DOHH2 (cell line): ENCODE measurements at regions not wholly inside any gene's neighbourhood (a gene's known extent, or its start where the extent isn't known, plus 50 kb on each side); places are given as distances from the start of the nearest gene placed in this dataset.

Source experiments
- EZH2phosphoT487 ChIP-seq: fragments of 200-600 bp; sonication (generic); IDR thresholded peaks from 2 replicates; pipeline ENCODE4 v1.6.1; 2017; ENCODE audit warnings: borderline replicate concordance, mild to moderate bottlenecking, antibody characterized with exemption, low read length, moderate library complexity, mixed read lengths
- TF ChIP-seq, protein P1 (sequence below): fragments of 200-600 bp; sonication (generic); IDR thresholded peaks from one replicate; pipeline ENCODE4 v1.5.1; 2014; ENCODE audit warnings: antibody characterized with exemption, mild to moderate bottlenecking, low read depth, low read length; ENCODE audit not compliant: poor library complexity, severe bottlenecking

GRCh38 chr5:168020542-168021294, 270.7 kb upstream of the WWC1 start:
- TF ChIP-seq, protein P1, sequence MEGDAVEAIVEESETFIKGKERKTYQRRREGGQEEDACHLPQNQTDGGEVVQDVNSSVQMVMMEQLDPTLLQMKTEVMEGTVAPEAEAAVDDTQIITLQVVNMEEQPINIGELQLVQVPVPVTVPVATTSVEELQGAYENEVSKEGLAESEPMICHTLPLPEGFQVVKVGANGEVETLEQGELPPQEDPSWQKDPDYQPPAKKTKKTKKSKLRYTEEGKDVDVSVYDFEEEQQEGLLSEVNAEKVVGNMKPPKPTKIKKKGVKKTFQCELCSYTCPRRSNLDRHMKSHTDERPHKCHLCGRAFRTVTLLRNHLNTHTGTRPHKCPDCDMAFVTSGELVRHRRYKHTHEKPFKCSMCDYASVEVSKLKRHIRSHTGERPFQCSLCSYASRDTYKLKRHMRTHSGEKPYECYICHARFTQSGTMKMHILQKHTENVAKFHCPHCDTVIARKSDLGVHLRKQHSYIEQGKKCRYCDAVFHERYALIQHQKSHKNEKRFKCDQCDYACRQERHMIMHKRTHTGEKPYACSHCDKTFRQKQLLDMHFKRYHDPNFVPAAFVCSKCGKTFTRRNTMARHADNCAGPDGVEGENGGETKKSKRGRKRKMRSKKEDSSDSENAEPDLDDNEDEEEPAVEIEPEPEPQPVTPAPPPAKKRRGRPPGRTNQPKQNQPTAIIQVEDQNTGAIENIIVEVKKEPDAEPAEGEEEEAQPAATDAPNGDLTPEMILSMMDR, result no peak
- TF ChIP-seq EZH2phosphoT487, result no peak
